ENCODE measurements at regions not wholly inside any gene's neighbourhood (a gene's known extent, or its start where the extent isn't known, plus 50 kb on each side); places are given as distances from the start of the nearest gene placed in this dataset.
A peak's percentile ranks its signal among the peaks of the same experiment; 100 is the strongest.
"Not testable (repeated sequence)": the region's sequence is repeated elsewhere in the genome, so short reads cannot be mapped to it uniquely, and the experiment has no call there.

DNA sequence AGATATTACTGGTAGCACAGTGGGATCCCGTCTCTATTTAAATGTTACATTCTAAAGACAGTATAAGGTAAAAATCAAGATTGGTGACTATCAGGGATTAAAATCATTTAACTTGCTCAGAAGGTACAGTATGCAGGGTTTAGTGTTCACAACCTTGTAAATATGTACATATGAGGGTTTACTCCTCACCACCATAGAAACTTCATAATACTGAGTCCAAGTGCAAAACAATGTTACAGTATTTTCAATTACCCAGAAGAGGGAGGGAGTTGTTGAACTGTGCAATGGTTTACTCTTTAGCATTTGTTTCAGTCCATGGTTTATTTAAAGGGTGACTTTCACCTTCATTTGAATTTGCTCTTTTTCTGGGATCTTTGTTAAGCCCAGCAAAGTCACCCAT is 165.1 kb downstream of the ZNF621 start:
- Histone ChIP-seq H3K4me3 (replicated peaks; ENCODE audit: insufficient read depth, low read length) (no peak overlapping the region), H3K27ac (replicated peaks) (no peak overlapping the region), H3K27me3 (ENCODE audit: insufficient read depth, poor library complexity, severe bottlenecking) (peaks cover 9% of the 10 kb centered on the region)
- TF ChIP-seq, protein P1, sequence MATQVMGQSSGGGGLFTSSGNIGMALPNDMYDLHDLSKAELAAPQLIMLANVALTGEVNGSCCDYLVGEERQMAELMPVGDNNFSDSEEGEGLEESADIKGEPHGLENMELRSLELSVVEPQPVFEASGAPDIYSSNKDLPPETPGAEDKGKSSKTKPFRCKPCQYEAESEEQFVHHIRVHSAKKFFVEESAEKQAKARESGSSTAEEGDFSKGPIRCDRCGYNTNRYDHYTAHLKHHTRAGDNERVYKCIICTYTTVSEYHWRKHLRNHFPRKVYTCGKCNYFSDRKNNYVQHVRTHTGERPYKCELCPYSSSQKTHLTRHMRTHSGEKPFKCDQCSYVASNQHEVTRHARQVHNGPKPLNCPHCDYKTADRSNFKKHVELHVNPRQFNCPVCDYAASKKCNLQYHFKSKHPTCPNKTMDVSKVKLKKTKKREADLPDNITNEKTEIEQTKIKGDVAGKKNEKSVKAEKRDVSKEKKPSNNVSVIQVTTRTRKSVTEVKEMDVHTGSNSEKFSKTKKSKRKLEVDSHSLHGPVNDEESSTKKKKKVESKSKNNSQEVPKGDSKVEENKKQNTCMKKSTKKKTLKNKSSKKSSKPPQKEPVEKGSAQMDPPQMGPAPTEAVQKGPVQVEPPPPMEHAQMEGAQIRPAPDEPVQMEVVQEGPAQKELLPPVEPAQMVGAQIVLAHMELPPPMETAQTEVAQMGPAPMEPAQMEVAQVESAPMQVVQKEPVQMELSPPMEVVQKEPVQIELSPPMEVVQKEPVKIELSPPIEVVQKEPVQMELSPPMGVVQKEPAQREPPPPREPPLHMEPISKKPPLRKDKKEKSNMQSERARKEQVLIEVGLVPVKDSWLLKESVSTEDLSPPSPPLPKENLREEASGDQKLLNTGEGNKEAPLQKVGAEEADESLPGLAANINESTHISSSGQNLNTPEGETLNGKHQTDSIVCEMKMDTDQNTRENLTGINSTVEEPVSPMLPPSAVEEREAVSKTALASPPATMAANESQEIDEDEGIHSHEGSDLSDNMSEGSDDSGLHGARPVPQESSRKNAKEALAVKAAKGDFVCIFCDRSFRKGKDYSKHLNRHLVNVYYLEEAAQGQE (IDR thresholded peaks at IDR 0.05; ENCODE audit: insufficient replicate concordance, low read depth): no peak
- TF ChIP-seq SPI1 (IDR thresholded peaks at IDR 0.05; ENCODE audit: borderline replicate concordance, low read depth): no peak
- TF ChIP-seq GABPA (IDR thresholded peaks at IDR 0.05; ENCODE audit: low read depth): no peak
- no peak for TF ChIP-seq POLR2AphosphoS5 (IDR thresholded peaks at IDR 0.05; ENCODE audit: low read depth)
- TF ChIP-seq, protein P2, sequence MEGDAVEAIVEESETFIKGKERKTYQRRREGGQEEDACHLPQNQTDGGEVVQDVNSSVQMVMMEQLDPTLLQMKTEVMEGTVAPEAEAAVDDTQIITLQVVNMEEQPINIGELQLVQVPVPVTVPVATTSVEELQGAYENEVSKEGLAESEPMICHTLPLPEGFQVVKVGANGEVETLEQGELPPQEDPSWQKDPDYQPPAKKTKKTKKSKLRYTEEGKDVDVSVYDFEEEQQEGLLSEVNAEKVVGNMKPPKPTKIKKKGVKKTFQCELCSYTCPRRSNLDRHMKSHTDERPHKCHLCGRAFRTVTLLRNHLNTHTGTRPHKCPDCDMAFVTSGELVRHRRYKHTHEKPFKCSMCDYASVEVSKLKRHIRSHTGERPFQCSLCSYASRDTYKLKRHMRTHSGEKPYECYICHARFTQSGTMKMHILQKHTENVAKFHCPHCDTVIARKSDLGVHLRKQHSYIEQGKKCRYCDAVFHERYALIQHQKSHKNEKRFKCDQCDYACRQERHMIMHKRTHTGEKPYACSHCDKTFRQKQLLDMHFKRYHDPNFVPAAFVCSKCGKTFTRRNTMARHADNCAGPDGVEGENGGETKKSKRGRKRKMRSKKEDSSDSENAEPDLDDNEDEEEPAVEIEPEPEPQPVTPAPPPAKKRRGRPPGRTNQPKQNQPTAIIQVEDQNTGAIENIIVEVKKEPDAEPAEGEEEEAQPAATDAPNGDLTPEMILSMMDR (IDR thresholded peaks at IDR 0.05; ENCODE audit: insufficient read depth, low read length): no peak
- no peak for DNase-seq (ENCODE audit: low read depth in 1 of 2, low spot score in 1 of 2)

DNA sequence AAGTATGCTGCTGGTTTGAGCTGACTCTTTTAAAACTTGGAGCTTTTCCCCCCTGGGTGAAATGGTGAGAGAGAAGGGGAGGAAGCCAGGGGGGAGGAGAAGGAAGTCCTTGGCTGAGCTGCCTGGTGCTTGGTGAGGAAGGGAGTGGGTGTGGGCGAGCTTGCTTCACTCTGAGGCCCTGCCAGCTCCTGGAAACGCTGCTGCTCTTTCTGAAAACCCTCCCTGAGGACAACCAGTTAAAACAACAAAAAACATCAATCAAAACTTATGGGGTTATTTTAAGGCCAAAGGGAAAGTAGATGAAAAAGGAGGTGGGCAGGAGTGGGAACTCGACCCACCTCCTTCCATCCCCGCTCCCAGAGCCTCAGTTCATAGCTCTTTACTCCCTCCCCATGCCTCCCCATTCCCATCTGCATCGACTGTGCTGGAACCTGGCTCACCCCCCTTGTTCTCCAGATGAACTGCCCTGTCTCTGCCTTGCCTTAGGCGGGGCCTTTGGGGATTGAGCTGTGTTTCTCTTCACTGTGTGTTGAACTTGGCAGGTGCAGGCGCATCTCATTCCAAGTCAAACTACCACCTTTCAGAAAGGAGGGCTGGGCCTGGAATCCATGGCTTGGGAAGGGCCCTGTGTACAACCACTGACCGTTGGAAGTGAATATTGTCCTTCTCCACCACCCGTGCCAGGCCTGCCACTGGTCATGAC is 166.1 kb downstream of the ZNF621 start:
- TF ChIP-seq, protein P2 (IDR thresholded peaks at IDR 0.05; ENCODE audit: insufficient read depth, low read length): no peak
- no peak for DNase-seq (ENCODE audit: low read depth in 1 of 2, low spot score in 1 of 2)
- Histone ChIP-seq H3K27ac (replicated peaks) (no peak overlapping the region), H3K27me3 (ENCODE audit: insufficient read depth, poor library complexity, severe bottlenecking) (peaks cover 9% of the 10 kb centered on the region), H3K4me3 (replicated peaks; ENCODE audit: insufficient read depth, low read length) (no peak overlapping the region)

DNA sequence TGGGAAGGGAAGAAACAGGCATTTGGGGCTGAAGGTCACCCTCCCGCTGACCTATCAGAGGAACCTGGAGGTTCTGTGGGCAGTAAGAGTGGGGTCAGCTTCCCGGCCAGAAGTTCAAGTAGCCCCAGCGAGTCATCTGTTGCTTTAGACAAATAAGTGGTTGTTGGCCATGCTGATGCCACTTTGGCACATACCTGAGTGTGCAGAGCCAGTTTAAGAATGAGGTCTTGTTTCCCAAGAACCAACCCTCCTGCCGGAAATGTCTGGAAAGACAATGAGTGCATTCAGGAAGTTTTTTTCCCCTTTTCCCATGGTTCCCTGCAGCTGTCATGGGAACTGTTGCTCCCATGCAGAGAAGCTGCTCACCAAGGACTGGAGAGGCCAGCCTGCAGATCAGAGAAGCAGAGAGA is 166.7 kb downstream of the ZNF621 start:
- Histone ChIP-seq H3K27ac (replicated peaks) (no peak overlapping the region), H3K4me3 (replicated peaks; ENCODE audit: insufficient read depth, low read length) (no peak overlapping the region), H3K27me3 (ENCODE audit: insufficient read depth, poor library complexity, severe bottlenecking) (peaks cover 9% of the 10 kb centered on the region)
- no peak for DNase-seq (ENCODE audit: low read depth in 1 of 2, low spot score in 1 of 2)
- TF ChIP-seq, protein P2 (IDR thresholded peaks at IDR 0.05; ENCODE audit: insufficient read depth, low read length): no peak
- TF ChIP-seq GABPA (IDR thresholded peaks at IDR 0.05; ENCODE audit: low read depth): no peak
- TF ChIP-seq, protein P1 (IDR thresholded peaks at IDR 0.05; ENCODE audit: insufficient replicate concordance, low read depth): no peak
- no peak for TF ChIP-seq POLR2AphosphoS5 (IDR thresholded peaks at IDR 0.05; ENCODE audit: low read depth)
- TF ChIP-seq SPI1 (IDR thresholded peaks at IDR 0.05; ENCODE audit: borderline replicate concordance, low read depth): no peak

DNA sequence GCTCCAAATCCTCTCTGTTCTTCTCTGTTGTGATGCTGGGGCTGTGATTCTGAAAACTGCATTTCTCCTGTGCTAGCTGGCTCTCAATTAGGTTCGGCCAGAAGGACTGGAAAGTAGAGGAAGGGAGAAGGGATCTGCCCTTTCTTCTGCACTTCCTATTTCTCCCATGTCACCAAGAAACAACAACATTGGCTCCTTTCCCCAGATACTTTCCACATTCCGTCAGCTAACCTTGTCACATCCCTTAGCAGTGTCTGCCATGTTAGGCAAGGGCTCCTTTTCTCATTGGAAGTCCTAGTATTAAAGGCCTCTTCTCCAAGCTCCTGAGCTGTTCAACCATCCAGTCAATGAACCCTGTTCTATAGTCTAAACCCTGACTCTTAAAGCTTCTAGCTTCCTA is 171.1 kb downstream of the ZNF621 start:
- TF ChIP-seq POLR2AphosphoS5 (IDR thresholded peaks at IDR 0.05; ENCODE audit: low read depth): no peak
- no peak for TF ChIP-seq GABPA (IDR thresholded peaks at IDR 0.05; ENCODE audit: low read depth)
- TF ChIP-seq SPI1 (IDR thresholded peaks at IDR 0.05; ENCODE audit: borderline replicate concordance, low read depth): peak; percentile 10; the same call in 1 of the 2 replicates
- TF ChIP-seq, protein P2 (IDR thresholded peaks at IDR 0.05; ENCODE audit: insufficient read depth, low read length): no peak
- TF ChIP-seq, protein P1 (IDR thresholded peaks at IDR 0.05; ENCODE audit: insufficient replicate concordance, low read depth): no peak
- no peak for DNase-seq (ENCODE audit: low read depth in 1 of 2, low spot score in 1 of 2)
- Histone ChIP-seq H3K27me3 (ENCODE audit: insufficient read depth, poor library complexity, severe bottlenecking) (no peaks in the 10 kb centered on the region), H3K4me3 (replicated peaks; ENCODE audit: insufficient read depth, low read length) (no peak overlapping the region), H3K27ac (replicated peaks) (no peak overlapping the region)

DNA sequence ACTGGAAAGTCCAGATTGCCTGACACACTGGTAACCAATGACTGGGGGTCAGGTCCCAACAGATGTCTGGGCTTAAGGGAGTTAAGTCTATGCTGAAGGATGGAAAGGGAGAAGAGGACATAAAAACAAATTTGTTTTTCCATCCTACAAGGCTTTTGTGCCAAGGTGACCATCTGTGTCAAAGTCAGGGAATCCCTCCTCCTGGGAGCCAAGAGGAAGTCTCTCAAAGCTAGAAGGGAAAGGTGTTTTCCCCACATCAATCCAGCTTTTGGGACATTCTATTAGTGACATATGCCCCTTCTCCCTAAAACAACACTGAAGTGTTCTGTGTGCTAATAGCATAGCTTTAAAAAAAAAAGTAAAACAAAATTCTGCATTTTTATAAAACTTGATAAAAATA is 173.9 kb downstream of the ZNF621 start:
- not testable (repeated sequence) for DNase-seq (ENCODE audit: low read depth in 1 of 2, low spot score in 1 of 2); H3K4me3 ChIP-seq (replicated peaks; ENCODE audit: insufficient read depth, low read length); H3K27me3 ChIP-seq (ENCODE audit: insufficient read depth, poor library complexity, severe bottlenecking); H3K27ac ChIP-seq (replicated peaks)
